ENCODE measurements at regions not wholly inside any gene's neighbourhood (a gene's known extent, or its start where the extent isn't known, plus 50 kb on each side); places are given as distances from the start of the nearest gene placed in this dataset.

- no peak for TF ChIP-seq CTCF (IDR thresholded peaks at IDR 0.05; ENCODE audit: low read depth, low read length, missing input control)
- no peak for TF ChIP-seq TAF1 (conservative IDR thresholded peaks at IDR 0.05)
- no peak for TF ChIP-seq SP1 (IDR thresholded peaks at IDR 0.05)
- TF ChIP-seq ATF3 (IDR thresholded peaks at IDR 0.05), result no peak
- TF ChIP-seq MAX (IDR thresholded peaks at IDR 0.05), result no peak
- no peak for TF ChIP-seq FOXA1 (IDR thresholded peaks at IDR 0.05)
- no peak for TF ChIP-seq YY1 (IDR thresholded peaks at IDR 0.05)
- no peak for TF ChIP-seq JUND (IDR thresholded peaks at IDR 0.05)
- TF ChIP-seq RAD21 (IDR thresholded peaks at IDR 0.05), result no peak
- TF ChIP-seq HNF4G (IDR thresholded peaks at IDR 0.05), result no peak
Observed at GRCh38 chr5:135193213-135194125, 159.4 kb upstream of the PITX1 start.

Measured in liver (tissue), 3 donors.